ENCODE measurements at regions not wholly inside any gene's neighbourhood (a gene's known extent, or its start where the extent isn't known, plus 50 kb on each side); places are given as distances from the start of the nearest gene placed in this dataset.

DNA sequence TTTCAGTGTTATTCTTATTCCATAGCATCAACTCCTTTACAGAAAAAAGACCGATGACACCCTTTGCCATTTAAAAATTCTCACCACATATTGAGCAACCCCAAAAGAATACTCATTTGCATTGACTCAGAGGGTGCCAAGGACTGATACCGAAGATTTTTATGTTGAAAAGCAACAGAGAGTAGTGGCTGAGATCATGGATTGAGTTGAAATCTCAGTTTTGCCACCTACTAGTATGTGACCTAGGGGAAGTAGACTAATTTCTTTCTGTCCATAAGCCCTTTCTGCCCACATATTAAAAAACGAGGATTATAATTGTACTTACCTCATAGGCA, 313.9 kb upstream of the SATB1 start:
- Histone ChIP-seq H3K36me3 (ENCODE audit: control insufficient read depth, insufficient read depth, low read length) (no peaks in the 10 kb centered on the region), H3K9me3 (ENCODE audit: control insufficient read depth, low read length) (no peaks in the 10 kb centered on the region), H3K27me3 (ENCODE audit: control insufficient read depth, insufficient read depth, low read length) (no peaks in the 10 kb centered on the region), H3K4me1 (ENCODE audit: control insufficient read depth, insufficient read depth, low read length) (no peaks in the 10 kb centered on the region), H3K9ac (ENCODE audit: low read length) (no peak overlapping the region), H3K4me3 (ENCODE audit: low read length) (no peak overlapping the region)

DNA sequence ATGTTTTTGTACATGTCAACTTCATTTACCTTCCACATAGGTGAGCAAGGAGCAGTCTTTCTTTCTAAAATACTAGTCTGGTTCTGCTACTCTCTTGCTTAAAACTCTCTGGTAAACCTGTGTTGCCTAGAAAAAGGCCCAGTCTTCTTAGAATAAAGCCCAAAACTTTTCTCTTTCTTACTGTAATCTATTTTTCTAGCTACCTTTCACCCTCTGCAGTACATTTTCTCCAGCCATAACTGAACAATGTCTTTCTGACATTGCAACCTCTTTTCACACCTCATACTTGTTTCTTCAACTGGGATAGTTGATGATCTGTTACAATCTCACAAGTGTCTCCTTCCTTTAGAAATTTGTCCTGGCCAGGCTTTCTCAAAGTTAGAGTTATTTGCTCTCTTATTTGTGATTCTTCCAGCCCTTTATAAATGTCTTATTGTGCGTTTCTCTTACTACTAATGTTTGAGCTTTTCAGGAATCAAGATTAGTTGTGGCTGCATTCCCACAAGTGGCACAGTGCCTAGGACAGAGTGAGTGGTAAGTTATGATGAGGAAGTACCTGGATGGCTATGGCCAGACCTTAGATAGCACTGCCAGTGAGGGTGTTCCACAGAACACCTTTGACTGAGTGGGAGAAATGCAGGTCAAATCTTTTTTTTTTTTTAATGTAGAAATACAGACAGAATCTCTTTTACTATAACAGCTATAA, 313.4 kb upstream of the SATB1 start:
- H3K9ac ChIP-seq (ENCODE audit: low read length): no peak overlapping the region
- no peaks in the 10 kb centered on the region for H3K27me3 ChIP-seq (ENCODE audit: control insufficient read depth, insufficient read depth, low read length)
- H3K9me3 ChIP-seq (ENCODE audit: control insufficient read depth, low read length): no peaks in the 10 kb centered on the region
- no peaks in the 10 kb centered on the region for H3K4me1 ChIP-seq (ENCODE audit: control insufficient read depth, insufficient read depth, low read length)
- no peaks in the 10 kb centered on the region for H3K36me3 ChIP-seq (ENCODE audit: control insufficient read depth, insufficient read depth, low read length)
- H3K4me3 ChIP-seq (ENCODE audit: low read length): no peak overlapping the region

DNA sequence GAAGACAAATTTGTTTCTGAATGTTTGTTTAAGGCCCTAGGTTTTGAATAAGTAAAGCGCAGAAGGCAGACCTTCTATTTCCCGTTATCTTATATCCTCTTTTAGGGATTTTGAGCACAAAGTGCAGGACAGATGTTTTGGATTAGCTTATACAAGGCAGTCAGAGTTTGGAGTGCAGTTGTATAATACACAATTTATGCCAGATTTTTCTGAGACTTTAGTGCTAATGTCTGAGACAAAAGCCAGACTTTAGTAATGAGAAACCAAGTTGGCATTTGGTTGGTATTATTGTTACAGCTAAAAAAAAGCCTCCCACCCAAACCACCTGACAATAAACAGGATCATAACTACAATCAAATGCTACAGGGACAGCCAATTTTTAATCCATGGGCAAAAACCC, 309.9 kb upstream of the SATB1 start:
- no peak overlapping the region for H3K9ac ChIP-seq (ENCODE audit: low read length)
- H3K36me3 ChIP-seq (ENCODE audit: control insufficient read depth, insufficient read depth, low read length): no peaks in the 10 kb centered on the region
- H3K4me3 ChIP-seq (ENCODE audit: low read length): no peak overlapping the region
- no peaks in the 10 kb centered on the region for H3K4me1 ChIP-seq (ENCODE audit: control insufficient read depth, insufficient read depth, low read length)
- H3K27me3 ChIP-seq (ENCODE audit: control insufficient read depth, insufficient read depth, low read length): no peaks in the 10 kb centered on the region
- no peaks in the 10 kb centered on the region for H3K9me3 ChIP-seq (ENCODE audit: control insufficient read depth, low read length)

DNA sequence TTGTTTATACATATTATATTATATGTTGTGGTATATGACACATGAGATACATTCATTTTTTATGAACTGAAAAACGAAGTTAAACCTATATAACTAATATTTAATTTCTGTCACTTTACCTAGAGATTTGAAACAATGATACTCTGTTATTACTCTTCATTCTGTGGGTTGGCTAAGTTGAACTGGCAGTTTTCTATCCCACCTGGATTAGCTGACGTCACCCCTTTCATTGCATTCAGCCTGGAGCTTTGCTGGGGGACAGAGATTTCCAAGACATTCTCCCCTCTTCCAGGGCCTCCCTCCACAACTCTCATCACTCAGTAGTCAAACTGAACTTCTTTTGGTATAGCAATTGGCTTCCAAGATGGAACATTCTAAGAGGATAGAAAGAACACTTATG, 309.2 kb upstream of the SATB1 start:
- Histone ChIP-seq H3K4me3 (ENCODE audit: low read length) (no peak overlapping the region), H3K36me3 (ENCODE audit: control insufficient read depth, insufficient read depth, low read length) (no peaks in the 10 kb centered on the region), H3K9ac (ENCODE audit: low read length) (no peak overlapping the region), H3K4me1 (ENCODE audit: control insufficient read depth, insufficient read depth, low read length) (no peaks in the 10 kb centered on the region), H3K27me3 (ENCODE audit: control insufficient read depth, insufficient read depth, low read length) (no peaks in the 10 kb centered on the region), H3K9me3 (ENCODE audit: control insufficient read depth, low read length) (no peaks in the 10 kb centered on the region)

DNA sequence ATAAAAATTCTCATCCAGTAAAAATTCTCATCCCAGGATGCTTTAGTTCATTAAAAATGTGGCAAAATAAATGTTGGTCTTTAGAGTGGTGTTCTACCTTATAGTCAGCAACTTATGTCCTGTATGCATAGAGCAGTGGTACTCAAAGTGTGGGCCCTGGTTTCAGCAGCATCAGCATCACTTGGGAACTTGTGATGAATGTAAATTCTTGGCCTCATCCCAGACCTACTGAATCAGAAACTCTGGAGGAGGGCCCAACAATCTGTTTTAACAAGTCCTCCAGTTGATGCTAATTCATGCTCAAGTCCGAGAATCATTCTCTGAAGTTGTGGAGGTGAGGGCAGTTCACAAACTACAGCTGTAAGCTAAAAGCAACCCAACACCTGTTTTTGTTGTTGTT, 307.3 kb upstream of the SATB1 start:
- Histone ChIP-seq H3K4me3 (ENCODE audit: low read length) (no peak overlapping the region), H3K4me1 (ENCODE audit: control insufficient read depth, insufficient read depth, low read length) (no peaks in the 10 kb centered on the region), H3K9ac (ENCODE audit: low read length) (no peak overlapping the region), H3K36me3 (ENCODE audit: control insufficient read depth, insufficient read depth, low read length) (no peaks in the 10 kb centered on the region), H3K9me3 (ENCODE audit: control insufficient read depth, low read length) (no peaks in the 10 kb centered on the region), H3K27me3 (ENCODE audit: control insufficient read depth, insufficient read depth, low read length) (no peaks in the 10 kb centered on the region)

DNA sequence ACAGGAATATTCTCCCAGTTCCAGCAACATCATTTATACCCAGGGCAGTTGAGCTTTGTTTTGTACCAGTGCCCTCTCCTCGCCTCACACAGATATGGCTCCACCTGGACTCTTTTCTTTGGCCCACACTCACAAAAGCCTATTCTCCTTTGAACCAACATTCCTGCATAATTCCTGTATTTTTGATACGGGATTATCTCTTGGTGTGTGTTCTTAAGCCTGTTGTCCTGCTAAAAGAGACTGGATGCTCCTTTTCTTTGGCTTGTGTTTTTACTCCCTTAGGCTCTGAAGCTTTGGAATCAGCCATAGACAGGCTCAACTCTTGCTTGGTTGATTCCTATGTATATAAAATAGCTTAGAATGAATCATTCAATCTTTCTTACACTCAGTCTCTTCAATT, 305.4 kb upstream of the SATB1 start:
- no peaks in the 10 kb centered on the region for H3K27me3 ChIP-seq (ENCODE audit: control insufficient read depth, insufficient read depth, low read length)
- H3K9me3 ChIP-seq (ENCODE audit: control insufficient read depth, low read length): no peaks in the 10 kb centered on the region
- H3K9ac ChIP-seq (ENCODE audit: low read length): no peak overlapping the region
- H3K4me1 ChIP-seq (ENCODE audit: control insufficient read depth, insufficient read depth, low read length): no peaks in the 10 kb centered on the region
- H3K36me3 ChIP-seq (ENCODE audit: control insufficient read depth, insufficient read depth, low read length): no peaks in the 10 kb centered on the region
- no peak overlapping the region for H3K4me3 ChIP-seq (ENCODE audit: low read length)

DNA sequence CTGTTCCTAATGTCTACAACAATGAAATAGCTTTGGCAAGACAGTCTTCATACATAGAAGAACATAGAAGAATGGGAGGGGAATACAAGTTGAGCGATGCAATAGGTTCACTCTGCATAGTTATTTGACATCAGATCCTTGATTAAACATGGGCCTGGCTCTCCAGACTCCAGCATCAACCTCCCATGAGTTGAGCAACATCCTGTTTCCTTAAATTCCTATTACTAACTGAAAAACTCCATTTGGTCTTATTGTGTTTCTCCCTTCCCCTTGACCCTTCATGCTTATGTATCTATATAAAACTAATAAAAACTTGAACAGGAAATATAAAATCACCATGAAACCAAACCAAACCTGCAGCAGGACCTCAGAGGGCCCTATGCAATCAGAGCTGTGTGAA, 304.5 kb upstream of the SATB1 start:
- Histone ChIP-seq H3K4me3 (ENCODE audit: low read length) (no peak overlapping the region), H3K27me3 (ENCODE audit: control insufficient read depth, insufficient read depth, low read length) (no peaks in the 10 kb centered on the region), H3K9ac (ENCODE audit: low read length) (no peak overlapping the region), H3K4me1 (ENCODE audit: control insufficient read depth, insufficient read depth, low read length) (no peaks in the 10 kb centered on the region), H3K9me3 (ENCODE audit: control insufficient read depth, low read length) (no peaks in the 10 kb centered on the region), H3K36me3 (ENCODE audit: control insufficient read depth, insufficient read depth, low read length) (no peaks in the 10 kb centered on the region)

DNA sequence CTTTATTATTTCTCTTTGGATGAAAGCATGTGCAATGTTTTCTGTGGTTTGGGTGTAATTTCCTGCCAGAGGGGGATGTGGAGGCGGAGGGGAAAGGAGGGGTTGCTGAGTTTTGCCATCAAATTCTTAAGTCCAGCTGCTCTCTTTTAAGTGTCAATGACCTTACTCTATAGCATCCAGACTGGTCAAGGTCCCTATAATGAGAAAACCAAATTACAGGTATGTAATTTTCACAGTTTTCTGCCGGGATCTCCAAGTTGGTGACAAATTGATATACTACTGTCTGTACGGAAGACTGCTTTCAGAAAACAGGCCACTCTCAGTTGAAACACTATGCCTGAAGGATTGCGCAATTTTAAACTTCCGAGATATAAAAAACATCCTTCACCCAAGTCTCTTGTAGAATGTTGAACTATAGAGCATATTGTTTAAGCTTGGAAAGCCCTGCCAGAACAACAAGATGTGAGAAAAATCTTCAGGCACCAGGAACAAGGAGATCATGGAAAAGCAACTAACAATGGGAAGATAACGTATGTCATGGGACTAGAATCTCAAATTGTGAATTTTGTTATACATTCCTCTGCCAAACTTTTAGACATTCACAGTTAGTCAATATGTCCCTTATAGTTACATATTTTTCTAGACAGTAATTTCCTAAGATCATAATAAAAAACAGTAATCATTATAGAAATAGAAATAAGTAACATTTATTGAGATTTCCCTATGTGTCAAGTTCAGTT, 300.7 kb upstream of the SATB1 start:
- Histone ChIP-seq H3K4me1 (ENCODE audit: control insufficient read depth, insufficient read depth, low read length) (no peaks in the 10 kb centered on the region), H3K9me3 (ENCODE audit: control insufficient read depth, low read length) (no peaks in the 10 kb centered on the region), H3K36me3 (ENCODE audit: control insufficient read depth, insufficient read depth, low read length) (no peaks in the 10 kb centered on the region), H3K27me3 (ENCODE audit: control insufficient read depth, insufficient read depth, low read length) (no peaks in the 10 kb centered on the region), H3K9ac (ENCODE audit: low read length) (no peak overlapping the region), H3K4me3 (ENCODE audit: low read length) (no peak overlapping the region)

DNA sequence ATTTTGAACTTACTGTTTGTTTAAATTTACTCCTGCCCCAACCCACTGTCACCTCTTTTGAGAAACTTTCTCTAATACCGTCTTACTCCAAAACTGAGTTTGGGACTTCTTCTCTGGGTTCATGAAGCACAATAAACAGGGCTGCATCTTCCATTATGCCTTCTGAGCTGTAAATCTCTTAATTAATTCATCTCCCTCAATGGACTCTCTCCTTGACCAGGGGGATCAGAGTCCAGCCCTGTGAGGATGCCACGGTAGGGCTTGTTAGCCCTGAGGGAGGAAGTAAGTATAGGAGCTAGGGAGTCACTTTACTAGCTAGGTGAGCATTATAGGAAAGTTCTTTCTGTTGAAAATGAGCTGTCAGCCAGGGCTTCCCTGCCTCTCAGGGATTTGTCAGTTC, 299.3 kb upstream of the SATB1 start:
- no peaks in the 10 kb centered on the region for H3K4me1 ChIP-seq (ENCODE audit: control insufficient read depth, insufficient read depth, low read length)
- no peaks in the 10 kb centered on the region for H3K27me3 ChIP-seq (ENCODE audit: control insufficient read depth, insufficient read depth, low read length)
- H3K9me3 ChIP-seq (ENCODE audit: control insufficient read depth, low read length): no peaks in the 10 kb centered on the region
- H3K9ac ChIP-seq (ENCODE audit: low read length): no peak overlapping the region
- no peak overlapping the region for H3K4me3 ChIP-seq (ENCODE audit: low read length)
- H3K36me3 ChIP-seq (ENCODE audit: control insufficient read depth, insufficient read depth, low read length): no peaks in the 10 kb centered on the region

DNA sequence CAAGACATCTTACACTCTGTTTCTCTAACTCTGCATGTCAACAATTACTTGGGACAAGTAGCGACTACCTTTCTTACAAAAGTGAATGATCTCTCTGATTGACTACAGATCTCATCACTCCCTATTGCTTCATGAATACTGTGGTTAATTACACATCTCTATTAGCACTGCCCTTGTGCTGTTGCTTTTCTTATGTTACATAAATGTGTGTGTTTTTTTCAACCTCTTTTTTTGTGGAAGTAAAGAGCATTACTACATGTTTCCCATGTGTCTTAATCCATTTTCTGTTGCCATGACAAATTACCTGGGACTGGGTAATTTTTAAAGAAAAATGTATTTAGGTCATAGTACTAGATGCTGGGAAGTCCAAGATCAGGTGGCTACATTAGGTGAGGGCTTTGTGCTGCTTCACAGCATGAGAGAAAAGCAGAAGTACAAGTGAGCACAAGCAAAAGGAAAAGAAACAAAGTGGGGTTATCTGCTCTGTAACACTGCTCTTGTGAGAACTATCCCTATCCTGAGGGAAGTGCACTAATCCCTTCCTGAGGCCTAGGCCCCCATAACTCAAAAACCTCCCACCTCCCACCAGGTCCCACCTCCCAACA, 298.2 kb upstream of the SATB1 start:
- Histone ChIP-seq H3K4me3 (ENCODE audit: low read length) (no peak overlapping the region), H3K4me1 (ENCODE audit: control insufficient read depth, insufficient read depth, low read length) (no peaks in the 10 kb centered on the region), H3K36me3 (ENCODE audit: control insufficient read depth, insufficient read depth, low read length) (no peaks in the 10 kb centered on the region), H3K9ac (ENCODE audit: low read length) (no peak overlapping the region), H3K27me3 (ENCODE audit: control insufficient read depth, insufficient read depth, low read length) (no peaks in the 10 kb centered on the region), H3K9me3 (ENCODE audit: control insufficient read depth, low read length) (no peaks in the 10 kb centered on the region)

DNA sequence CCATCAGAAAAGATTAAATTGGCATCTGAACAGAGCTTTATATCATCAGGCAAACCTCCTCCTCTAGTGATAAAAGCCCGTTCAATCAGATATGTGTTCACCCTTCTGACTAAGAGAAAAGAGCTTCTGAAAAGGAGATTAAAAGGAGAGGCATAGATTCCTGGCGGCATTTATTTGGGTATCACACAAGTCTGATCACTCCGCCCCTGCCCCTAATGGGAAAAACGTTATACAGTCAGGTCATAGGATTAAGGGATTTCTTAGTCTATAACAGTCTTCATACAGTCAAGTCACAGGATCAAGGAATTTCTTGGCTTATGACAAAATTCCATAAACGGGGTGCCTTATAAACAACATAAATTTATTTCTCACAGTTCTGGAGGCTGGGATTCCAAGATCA, 295.4 kb upstream of the SATB1 start:
- no peaks in the 10 kb centered on the region for H3K9me3 ChIP-seq (ENCODE audit: control insufficient read depth, low read length)
- H3K9ac ChIP-seq (ENCODE audit: low read length): no peak overlapping the region
- no peaks in the 10 kb centered on the region for H3K4me1 ChIP-seq (ENCODE audit: control insufficient read depth, insufficient read depth, low read length)
- no peaks in the 10 kb centered on the region for H3K36me3 ChIP-seq (ENCODE audit: control insufficient read depth, insufficient read depth, low read length)
- no peaks in the 10 kb centered on the region for H3K27me3 ChIP-seq (ENCODE audit: control insufficient read depth, insufficient read depth, low read length)
- H3K4me3 ChIP-seq (ENCODE audit: low read length): no peak overlapping the region

DNA sequence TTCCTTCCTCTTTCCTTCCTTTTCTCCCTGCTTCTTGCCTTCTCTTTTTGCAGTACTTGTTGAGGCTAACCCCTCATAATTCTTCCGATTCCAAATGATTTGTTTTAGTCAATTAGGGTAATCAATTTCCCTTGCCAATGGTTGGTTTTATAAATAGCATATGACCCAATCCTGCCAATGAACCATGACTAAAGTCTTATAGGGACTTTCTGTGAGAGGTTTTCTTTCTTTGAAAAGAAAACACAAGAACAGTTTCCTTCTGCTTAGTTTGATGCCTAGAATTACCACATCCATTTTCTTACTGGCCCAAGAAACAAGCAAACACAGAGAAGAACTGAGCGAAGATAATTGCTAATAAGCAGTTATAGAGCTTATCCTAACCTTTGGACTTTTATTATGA, 292.5 kb upstream of the SATB1 start:
- Histone ChIP-seq H3K9ac (ENCODE audit: low read length) (no peak overlapping the region), H3K4me3 (ENCODE audit: low read length) (no peak overlapping the region), H3K36me3 (ENCODE audit: control insufficient read depth, insufficient read depth, low read length) (no peaks in the 10 kb centered on the region), H3K4me1 (ENCODE audit: control insufficient read depth, insufficient read depth, low read length) (no peaks in the 10 kb centered on the region), H3K27me3 (ENCODE audit: control insufficient read depth, insufficient read depth, low read length) (no peaks in the 10 kb centered on the region), H3K9me3 (ENCODE audit: control insufficient read depth, low read length) (no peaks in the 10 kb centered on the region)
